Right lobe of liver (tissue), 4 donors: ENCODE measurements at regions not wholly inside any gene's neighbourhood (a gene's known extent, or its start where the extent isn't known, plus 50 kb on each side); places are given as distances from the start of the nearest gene placed in this dataset.

Experiments used
- POLR2A ChIP-seq: fragments of 450-650 bp; IDR thresholded peaks from one replicate; pipeline ENCODE4 v1.6.1; 2017; ENCODE audit warnings: antibody characterized with exemption, mild to moderate bottlenecking
- TF ChIP-seq, protein P1 (sequence below), 4 donors: fragments of 200-600 bp in 3 of 4; fragments of 450-650 bp in 1 of 4; IDR thresholded peaks; one replicate each; pipeline versions ENCODE4 v1.5.1 to v1.8.0; 2016 to 2022; ENCODE audit warnings: antibody characterized with exemption in 4 of 4, mild to moderate bottlenecking in 2 of 4
- donor health status: DM: no; HTN: no; CAD: no.
- donor health status: DM: no; HTN: no; CAD: no.
- donor health status: DM: no; HTN: yes; CAD: no.

DNA sequence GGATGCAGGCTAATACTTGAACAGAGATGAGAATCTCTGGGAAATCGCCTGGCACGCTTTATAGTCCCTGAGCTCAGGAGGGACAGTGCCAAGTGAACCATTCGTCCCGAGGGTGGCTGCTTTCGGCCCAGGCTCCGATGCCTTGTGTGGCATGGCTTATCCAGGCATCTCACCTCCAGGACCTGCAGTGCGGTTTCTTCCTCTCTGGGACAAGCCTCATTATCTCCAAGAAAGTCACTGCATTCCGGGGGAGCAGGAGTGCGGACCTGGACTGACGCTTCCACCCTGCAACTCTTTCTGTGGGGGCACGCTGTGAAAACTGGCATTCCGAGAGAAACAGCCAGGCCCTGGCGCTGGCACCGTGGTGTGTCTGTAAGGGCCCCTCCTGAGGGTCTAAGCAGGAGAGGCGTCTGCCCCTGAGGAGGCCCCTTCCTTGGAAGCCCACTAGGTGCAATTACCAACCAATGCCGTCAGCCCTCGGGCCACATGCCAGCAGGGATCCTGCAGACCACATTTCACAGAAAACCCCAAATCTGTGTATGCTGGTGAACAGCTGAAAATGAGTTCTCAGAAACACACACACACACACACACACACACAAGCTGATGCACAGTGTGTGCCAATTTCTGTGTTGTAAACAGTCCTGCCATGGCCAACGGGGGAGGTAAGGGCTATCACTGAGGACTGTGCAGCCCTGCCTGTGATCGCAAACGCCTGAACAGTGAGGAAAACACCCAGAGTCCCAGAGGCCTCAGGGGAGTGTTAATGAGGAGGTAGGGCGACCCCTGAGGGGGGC lies 351.9 kb upstream of the SALL3 start:
- TF ChIP-seq, protein P1, sequence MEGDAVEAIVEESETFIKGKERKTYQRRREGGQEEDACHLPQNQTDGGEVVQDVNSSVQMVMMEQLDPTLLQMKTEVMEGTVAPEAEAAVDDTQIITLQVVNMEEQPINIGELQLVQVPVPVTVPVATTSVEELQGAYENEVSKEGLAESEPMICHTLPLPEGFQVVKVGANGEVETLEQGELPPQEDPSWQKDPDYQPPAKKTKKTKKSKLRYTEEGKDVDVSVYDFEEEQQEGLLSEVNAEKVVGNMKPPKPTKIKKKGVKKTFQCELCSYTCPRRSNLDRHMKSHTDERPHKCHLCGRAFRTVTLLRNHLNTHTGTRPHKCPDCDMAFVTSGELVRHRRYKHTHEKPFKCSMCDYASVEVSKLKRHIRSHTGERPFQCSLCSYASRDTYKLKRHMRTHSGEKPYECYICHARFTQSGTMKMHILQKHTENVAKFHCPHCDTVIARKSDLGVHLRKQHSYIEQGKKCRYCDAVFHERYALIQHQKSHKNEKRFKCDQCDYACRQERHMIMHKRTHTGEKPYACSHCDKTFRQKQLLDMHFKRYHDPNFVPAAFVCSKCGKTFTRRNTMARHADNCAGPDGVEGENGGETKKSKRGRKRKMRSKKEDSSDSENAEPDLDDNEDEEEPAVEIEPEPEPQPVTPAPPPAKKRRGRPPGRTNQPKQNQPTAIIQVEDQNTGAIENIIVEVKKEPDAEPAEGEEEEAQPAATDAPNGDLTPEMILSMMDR (IDR thresholded peaks at IDR 0.05) = no peak
- no peak for TF ChIP-seq POLR2A
